ENCODE measurements at regions not wholly inside any gene's neighbourhood (a gene's known extent, or its start where the extent isn't known, plus 50 kb on each side); places are given as distances from the start of the nearest gene placed in this dataset.

GRCh38 chr14:106269029-106269428 lies 742.6 kb downstream of the TMEM121 start:
- TF ChIP-seq POLR2A (IDR thresholded peaks at IDR 0.05; ENCODE audit: low read depth, low read length): no peak
- no peak for TF ChIP-seq SPI1 (IDR thresholded peaks at IDR 0.05; ENCODE audit: low read depth, low read length)
- TF ChIP-seq POLR2AphosphoS5 (IDR thresholded peaks at IDR 0.05; ENCODE audit: low read depth, low read length): no peak
- TF ChIP-seq TAF1 (IDR thresholded peaks at IDR 0.05; ENCODE audit: low read depth, low read length): no peak
- TF ChIP-seq POU2F2 (IDR thresholded peaks at IDR 0.05; ENCODE audit: low read depth, low read length): no peak
